NCI-H1092 (cell line): ENCODE measurements at regions not wholly inside any gene's neighbourhood (a gene's known extent, or its start where the extent isn't known, plus 50 kb on each side); places are given as distances from the start of the nearest gene placed in this dataset.
"Not testable (repeated sequence)": the region's sequence is repeated elsewhere in the genome, so short reads cannot be mapped to it uniquely, and the experiment has no call there.

Source experiments
- DNase-seq: peaks from one replicate; lab custom pipeline; 2025; lab: John Stamatoyannopoulos, UW

- DNase-seq = no peak
Measured at GRCh38 chr5:145568581-145568980, 266.6 kb downstream of the PRELID2 start.

GRCh38 chr5:145562931-145563330 lies 272.2 kb downstream of the PRELID2 start:
- DNase-seq = no peak

- no peak for DNase-seq
Measured at GRCh38 chr5:145558288-145558687, 276.9 kb downstream of the PRELID2 start.

- no peak for DNase-seq
Measured at GRCh38 chr5:145557345-145557744, 277.8 kb downstream of the PRELID2 start.

GRCh38 chr5:145554399-145554798 lies 280.7 kb downstream of the PRELID2 start:
- no peak for DNase-seq

- no peak for DNase-seq
Measured at GRCh38 chr5:145553177-145553576, 282.0 kb downstream of the PRELID2 start.

- no peak for DNase-seq
Measured at GRCh38 chr5:145551714-145552113, 283.4 kb downstream of the PRELID2 start.

GRCh38 chr5:145548097-145548496 lies 287.0 kb downstream of the PRELID2 start:
- DNase-seq = no peak

GRCh38 chr5:145544401-145544800 lies 290.7 kb downstream of the PRELID2 start:
- no peak for DNase-seq

- DNase-seq = no peak
Measured at GRCh38 chr5:145543968-145544367, 291.2 kb downstream of the PRELID2 start.

GRCh38 chr5:145540375-145540774 lies 294.8 kb downstream of the PRELID2 start:
- DNase-seq = no peak

GRCh38 chr5:145539201-145539600 lies 295.9 kb downstream of the PRELID2 start:
- DNase-seq = no peak

GRCh38 chr5:145536133-145536532 lies 299.0 kb downstream of the PRELID2 start:
- DNase-seq = no peak

- DNase-seq = no peak
Measured at GRCh38 chr5:145531038-145531734, 304.0 kb downstream of the PRELID2 start.

- DNase-seq = no peak
Measured at GRCh38 chr5:145521523-145521922, 313.6 kb downstream of the PRELID2 start.

GRCh38 chr5:145521066-145521465 lies 314.1 kb downstream of the PRELID2 start:
- no peak for DNase-seq

- DNase-seq = no peak
Measured at GRCh38 chr5:145520335-145520734, 314.8 kb downstream of the PRELID2 start.

- DNase-seq = not testable (repeated sequence)
Measured at GRCh38 chr5:145517588-145517987, 317.6 kb downstream of the PRELID2 start.

- DNase-seq = no peak
Measured at GRCh38 chr5:145511351-145511750, 323.8 kb downstream of the PRELID2 start.

- DNase-seq = no peak
Measured at GRCh38 chr5:145510769-145511168, 324.4 kb downstream of the PRELID2 start.

GRCh38 chr5:145510324-145510723 lies 324.8 kb downstream of the PRELID2 start:
- no peak for DNase-seq

- DNase-seq = no peak
Measured at GRCh38 chr5:145509336-145510136, 325.6 kb downstream of the PRELID2 start.

- no peak for DNase-seq
Measured at GRCh38 chr5:145506185-145506850, 328.8 kb downstream of the PRELID2 start.
